Subcutaneous abdominal adipose tissue (tissue), 5 donors: ENCODE measurements at regions not wholly inside any gene's neighbourhood (a gene's known extent, or its start where the extent isn't known, plus 50 kb on each side); places are given as distances from the start of the nearest gene placed in this dataset.
"Not testable (repeated sequence)": the region's sequence is repeated elsewhere in the genome, so short reads cannot be mapped to it uniquely, and the experiment has no call there.

Experiments used
- H3K27ac ChIP-seq: one replicate; pipeline ENCODE4 v1.7.0; 2013; ENCODE audit warnings: low read depth, mild to moderate bottlenecking, inconsistent platforms, low read length, moderate library complexity
- H3K27me3 ChIP-seq, 5 donors: one replicate each; pipeline ENCODE4 v1.7.0; 2013; ENCODE audit warnings: low read length in 5 of 5, inconsistent platforms in 1 of 5; ENCODE audit not compliant: control insufficient read depth in 5 of 5, insufficient read depth in 4 of 5
- H3K36me3 ChIP-seq, 5 donors: one replicate each; pipeline ENCODE4 v1.7.0; 2013; ENCODE audit warnings: low read length in 5 of 5; ENCODE audit not compliant: control insufficient read depth in 5 of 5, insufficient read depth in 5 of 5
- H3K4me1 ChIP-seq, 5 donors: one replicate each; pipeline ENCODE4 v1.7.0; 2013; ENCODE audit warnings: low read length in 5 of 5, mild to moderate bottlenecking in 3 of 5, moderate library complexity in 1 of 5; ENCODE audit not compliant: control insufficient read depth in 5 of 5, insufficient read depth in 5 of 5
- H3K4me3 ChIP-seq, 5 donors: one replicate each; pipeline ENCODE4 v1.7.0; 2013; ENCODE audit warnings: low read length in 5 of 5, low read depth in 1 of 5
- H3K9ac ChIP-seq, 5 donors: one replicate each; pipeline ENCODE4 v1.7.0; 2013; ENCODE audit warnings: low read length in 5 of 5, mild to moderate bottlenecking in 4 of 5, moderate library complexity in 3 of 5
- H3K9me3 ChIP-seq, 5 donors: one replicate each; pipeline ENCODE4 v1.7.0; 2013; ENCODE audit warnings: low read length in 5 of 5; ENCODE audit not compliant: control insufficient read depth in 5 of 5
- donor health status: healthy.
- donor health status: healthy.
- donor health status: healthy.
- donor health status: healthy.
- donor health status: healthy.

DNA sequence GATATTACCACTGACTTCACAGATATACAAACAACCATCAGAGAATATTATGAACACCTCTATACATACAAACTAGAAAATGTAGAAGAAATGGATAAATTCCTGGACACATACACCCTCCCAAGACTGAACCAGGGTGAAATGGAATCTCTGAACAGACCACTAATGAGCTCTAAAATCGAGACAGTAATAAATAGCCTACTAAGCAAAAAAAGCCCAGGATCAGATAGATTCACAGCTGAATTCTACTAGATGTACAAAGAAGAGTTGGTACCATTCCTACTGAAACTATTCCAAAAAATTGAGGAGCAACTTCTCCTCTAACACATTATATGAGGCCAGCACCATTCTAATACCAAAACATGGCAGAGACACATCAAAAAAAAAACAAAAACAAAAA lies 837.7 kb downstream of the FSCB start:
- Histone ChIP-seq H3K4me1 (no peaks in the 10 kb centered on the region), H3K27ac (no peak overlapping the region), H3K36me3 (no peaks in the 10 kb centered on the region), H3K4me3 (no peak overlapping the region), H3K9me3 (peaks cover 0 to 11% (median 0%) of the 10 kb centered on the region in 5 donors), H3K9ac (no peak overlapping the region), H3K27me3 (no peaks in the 10 kb centered on the region)

DNA sequence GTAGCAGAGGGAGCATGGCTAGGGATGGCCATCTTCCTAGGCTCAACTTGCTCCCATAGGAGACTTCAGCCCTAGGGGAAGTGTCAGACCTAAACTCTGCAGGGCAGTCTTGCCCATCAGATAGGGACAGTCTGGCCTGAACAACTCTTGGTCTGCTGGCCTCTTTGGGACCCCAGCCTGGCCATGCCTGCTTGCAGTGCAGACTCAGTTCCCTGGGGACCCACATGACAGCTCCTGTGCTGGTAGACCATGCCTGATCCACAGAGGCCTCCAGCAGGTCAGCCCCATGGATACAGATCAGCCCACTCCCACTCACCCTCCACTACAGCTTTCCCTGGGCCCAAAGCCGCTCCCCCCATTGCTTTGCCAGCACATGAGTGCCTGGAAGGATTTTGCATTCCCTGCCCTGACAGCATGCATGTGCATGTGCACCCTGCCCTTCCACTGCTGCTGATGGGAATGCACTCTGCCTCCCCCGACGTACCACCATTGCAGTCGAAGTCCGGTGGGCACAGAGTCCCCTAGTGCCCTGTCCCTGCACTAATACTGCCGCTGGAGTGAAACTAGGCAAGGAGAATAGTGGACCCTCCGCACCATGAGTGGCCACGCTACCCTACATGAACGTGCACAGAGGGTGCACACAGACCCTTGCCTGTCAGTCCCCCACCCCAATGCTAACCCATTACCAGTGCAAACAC lies 841.4 kb downstream of the FSCB start:
- H3K36me3 ChIP-seq = no peaks in the 10 kb centered on the region
- H3K9me3 ChIP-seq = peaks cover 0 to 11% (median 0%) of the 10 kb centered on the region in 5 donors
- no peaks in the 10 kb centered on the region for H3K27me3 ChIP-seq
- H3K4me1 ChIP-seq = no peaks in the 10 kb centered on the region
- H3K4me3 ChIP-seq = no peak overlapping the region
- no peak overlapping the region for H3K9ac ChIP-seq
- H3K27ac ChIP-seq = no peak overlapping the region

DNA sequence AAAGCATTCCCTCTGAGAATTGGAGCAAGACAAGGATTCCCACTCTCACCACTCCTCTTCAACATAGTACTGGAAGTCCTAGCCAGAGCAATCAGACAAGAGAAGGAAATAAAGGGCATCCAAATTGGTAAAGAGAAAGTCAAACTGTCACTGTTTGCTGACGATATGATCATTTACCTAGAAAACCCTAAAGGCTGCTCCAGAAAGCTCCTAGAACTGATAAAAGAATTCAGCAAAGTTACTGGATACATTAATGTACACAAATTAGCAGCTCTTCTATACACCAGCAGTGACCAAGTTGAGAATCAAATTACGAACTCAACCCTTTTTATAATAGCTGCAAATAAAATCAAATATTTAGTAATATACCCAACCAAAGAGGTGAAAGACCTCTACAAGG lies 851.9 kb downstream of the FSCB start:
- not testable (repeated sequence) for H3K9me3 ChIP-seq, H3K27me3 ChIP-seq

DNA sequence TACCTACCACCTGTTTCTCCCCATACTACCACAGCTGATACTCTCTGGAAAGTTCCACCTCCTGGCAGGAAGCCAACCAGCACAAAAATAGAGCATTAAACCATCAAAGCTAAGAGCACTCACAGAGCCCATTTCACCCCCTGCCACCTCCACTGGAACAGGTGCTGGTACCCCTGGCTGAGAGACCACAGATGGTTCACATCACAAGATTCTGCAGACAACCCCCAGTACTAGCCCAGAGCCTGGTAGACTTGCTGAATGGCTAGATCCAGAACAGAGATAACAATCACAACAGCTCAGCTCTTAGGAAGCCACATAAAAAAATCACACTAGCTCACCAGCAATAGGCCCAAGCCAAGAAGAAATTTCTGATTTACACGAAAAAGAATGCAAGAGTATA lies 855.2 kb downstream of the FSCB start:
- no peak overlapping the region for H3K27ac ChIP-seq
- no peaks in the 10 kb centered on the region for H3K27me3 ChIP-seq
- no peaks in the 10 kb centered on the region for H3K4me1 ChIP-seq
- peaks cover 0 to 10% (median 0%) of the 10 kb centered on the region in 5 donors for H3K9me3 ChIP-seq
- no peak overlapping the region for H3K4me3 ChIP-seq
- H3K9ac ChIP-seq = no peak overlapping the region
- H3K36me3 ChIP-seq = no peaks in the 10 kb centered on the region

More for the DNA sequence above, 851.9 kb downstream of the FSCB start:
- H3K4me3 ChIP-seq, H3K4me1 ChIP-seq, H3K9ac ChIP-seq, H3K27ac ChIP-seq, H3K36me3 ChIP-seq: not testable (repeated sequence)

DNA sequence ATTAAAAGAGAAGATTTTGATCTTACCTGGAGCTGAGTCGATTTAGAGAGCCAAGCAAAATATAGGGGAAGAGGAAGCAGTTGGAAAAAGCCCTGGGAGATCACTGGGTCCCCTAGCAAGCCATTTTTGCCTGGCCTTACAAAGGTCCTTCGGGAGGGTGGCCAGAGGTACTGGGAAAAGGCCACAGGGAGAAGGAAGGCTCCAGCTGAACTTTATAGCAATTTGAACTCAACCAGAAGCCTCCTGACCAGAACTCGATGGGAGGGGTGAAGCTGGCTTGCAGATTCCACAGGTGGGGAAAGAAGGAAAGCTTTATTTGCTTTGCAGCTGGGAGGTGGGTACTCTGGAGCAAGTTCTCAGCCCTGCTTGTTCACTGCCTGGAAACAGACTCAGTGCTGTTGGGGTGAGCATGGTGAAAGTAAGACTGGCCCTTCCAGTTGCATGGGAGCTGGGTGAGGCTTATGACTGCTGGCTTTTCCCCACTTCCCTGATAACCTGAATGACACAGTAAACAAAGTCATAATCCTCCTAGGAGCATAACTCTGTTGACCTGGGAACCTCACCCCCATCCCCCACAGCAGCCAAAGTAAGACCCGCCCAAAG lies 855.8 kb downstream of the FSCB start:
- Histone ChIP-seq H3K9me3 (peaks cover 0 to 10% (median 0%) of the 10 kb centered on the region in 5 donors), H3K4me1 (no peaks in the 10 kb centered on the region), H3K36me3 (no peaks in the 10 kb centered on the region), H3K27me3 (no peaks in the 10 kb centered on the region), H3K27ac (no peak overlapping the region), H3K4me3 (no peak overlapping the region), H3K9ac (no peak overlapping the region)

DNA sequence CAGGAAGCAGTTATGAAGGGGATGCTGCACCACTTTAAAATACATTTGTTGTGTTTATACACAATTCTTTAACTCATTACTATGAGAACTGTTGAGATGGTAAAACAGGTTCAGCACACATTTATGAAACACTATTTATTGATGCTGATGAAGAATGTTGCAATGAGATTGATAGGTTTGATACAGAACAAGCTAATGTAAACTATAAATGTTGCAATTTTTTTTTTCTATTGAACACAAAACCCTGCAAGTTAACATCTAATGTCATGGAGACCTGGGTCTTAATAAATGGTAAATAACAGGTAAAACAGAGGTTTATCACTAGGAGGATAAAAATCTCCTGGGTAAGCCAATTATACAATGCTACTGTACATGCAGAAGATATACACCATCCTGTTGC lies 857.6 kb downstream of the FSCB start:
- Histone ChIP-seq H3K9me3 (peaks cover 0 to 10% (median 0%) of the 10 kb centered on the region in 5 donors), H3K9ac (no peak overlapping the region), H3K4me3 (no peak overlapping the region), H3K27me3 (no peaks in the 10 kb centered on the region), H3K36me3 (no peaks in the 10 kb centered on the region), H3K27ac (no peak overlapping the region), H3K4me1 (no peaks in the 10 kb centered on the region)

DNA sequence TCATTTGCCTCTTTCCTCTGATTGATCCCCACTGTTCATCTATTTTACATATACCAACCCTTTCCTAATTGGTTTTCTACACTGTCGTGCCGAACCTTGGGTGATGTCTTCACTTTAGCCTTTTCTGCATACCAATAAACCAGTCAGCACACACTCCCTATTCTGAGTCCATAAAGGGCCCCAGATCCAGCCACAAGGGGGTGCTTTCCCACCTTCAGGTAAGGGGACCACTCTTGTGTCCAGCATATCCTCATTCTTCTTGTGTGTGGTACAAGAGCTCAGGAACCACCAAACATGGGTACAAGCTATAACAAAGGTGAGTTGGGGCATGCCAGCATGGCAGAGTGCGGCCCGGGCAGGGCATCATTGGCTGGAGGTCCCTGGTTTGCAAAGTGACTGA lies 859.8 kb downstream of the FSCB start:
- Histone ChIP-seq H3K9me3 (peaks cover 0 to 4% (median 0%) of the 10 kb centered on the region in 5 donors), H3K27me3 (no peaks in the 10 kb centered on the region), H3K36me3 (no peaks in the 10 kb centered on the region), H3K4me1 (no peaks in the 10 kb centered on the region), H3K9ac (no peak overlapping the region), H3K27ac (no peak overlapping the region), H3K4me3 (no peak overlapping the region)

DNA sequence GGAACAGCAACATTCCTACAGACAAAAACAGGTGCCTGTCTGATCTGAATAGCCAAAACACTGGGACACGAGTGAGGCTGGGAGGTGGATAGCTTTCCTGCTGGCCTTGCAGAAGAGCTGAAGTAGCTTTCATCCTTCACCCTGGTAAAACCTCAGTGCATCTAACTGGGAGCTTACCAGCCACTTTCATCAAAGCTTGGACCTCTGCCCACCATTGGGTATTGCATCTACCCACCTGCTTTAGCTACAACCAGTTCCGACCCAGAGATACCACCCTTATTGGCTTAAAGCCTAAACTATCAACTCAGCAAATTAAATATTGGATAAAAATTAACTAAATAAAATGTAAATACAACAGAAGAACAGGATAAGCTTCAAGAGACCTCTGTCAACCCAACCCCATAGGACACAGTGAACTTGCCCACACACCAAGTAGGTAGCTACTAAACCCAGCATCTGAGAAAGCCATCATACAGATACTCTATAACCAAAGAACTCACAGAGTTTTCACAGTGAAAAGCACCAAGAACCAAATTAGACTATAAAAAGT lies 866.3 kb downstream of the FSCB start:
- H3K36me3 ChIP-seq = no peaks in the 10 kb centered on the region
- H3K4me3 ChIP-seq = no peak overlapping the region
- no peak overlapping the region for H3K27ac ChIP-seq
- H3K4me1 ChIP-seq = no peaks in the 10 kb centered on the region
- no peak overlapping the region for H3K9ac ChIP-seq
- H3K9me3 ChIP-seq = no peaks in the 10 kb centered on the region
- no peaks in the 10 kb centered on the region for H3K27me3 ChIP-seq

DNA sequence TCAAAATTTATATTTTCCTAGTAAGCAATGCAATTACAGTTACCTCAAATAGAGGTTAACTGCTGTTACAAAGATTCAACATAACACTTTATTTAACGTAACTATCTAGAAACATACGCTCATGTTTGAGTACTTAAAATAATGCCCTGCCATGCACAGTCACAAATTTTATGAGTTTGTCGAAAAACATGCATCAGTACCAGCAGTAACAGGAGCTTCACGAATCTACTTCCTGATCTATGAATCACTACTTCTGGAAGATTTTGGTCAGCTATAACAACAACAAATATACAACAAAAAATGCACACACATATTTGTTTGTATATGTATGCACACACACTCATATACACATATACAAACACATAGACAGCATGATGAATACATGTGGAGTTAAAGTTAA lies 881.8 kb downstream of the FSCB start:
- Histone ChIP-seq H3K27ac (no peak overlapping the region), H3K4me1 (no peaks in the 10 kb centered on the region), H3K9ac (no peak overlapping the region), H3K9me3 (no peaks in the 10 kb centered on the region), H3K4me3 (no peak overlapping the region), H3K36me3 (no peaks in the 10 kb centered on the region), H3K27me3 (no peaks in the 10 kb centered on the region)

DNA sequence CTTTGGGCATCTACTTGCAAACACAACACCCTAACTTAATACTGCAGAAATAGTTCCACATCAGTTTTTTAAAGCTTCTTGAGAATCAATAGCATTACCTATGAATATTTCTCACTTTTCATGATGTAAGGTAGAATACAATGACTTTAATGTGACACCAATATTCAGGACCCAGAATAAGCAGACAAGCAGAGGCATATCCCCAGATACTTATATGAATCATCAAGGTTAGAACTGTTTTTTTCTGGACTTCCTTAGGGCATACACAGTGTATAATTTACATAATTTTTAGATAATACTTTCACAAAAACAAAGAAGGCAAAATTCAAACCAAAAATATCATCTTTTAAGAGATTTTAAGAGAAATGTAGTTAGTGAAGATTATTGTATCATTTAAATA lies 885.8 kb downstream of the FSCB start:
- peaks cover 0 to 4% (median 0%) of the 10 kb centered on the region in 5 donors for H3K9me3 ChIP-seq
- H3K4me3 ChIP-seq = no peak overlapping the region
- H3K36me3 ChIP-seq = no peaks in the 10 kb centered on the region
- H3K27me3 ChIP-seq = no peaks in the 10 kb centered on the region
- no peak overlapping the region for H3K27ac ChIP-seq
- no peak overlapping the region for H3K9ac ChIP-seq
- H3K4me1 ChIP-seq = no peaks in the 10 kb centered on the region
